GM18519 (cell line): ENCODE measurements at regions not wholly inside any gene's neighbourhood (a gene's known extent, or its start where the extent isn't known, plus 50 kb on each side); places are given as distances from the start of the nearest gene placed in this dataset.
"Not testable (repeated sequence)": the region's sequence is repeated elsewhere in the genome, so short reads cannot be mapped to it uniquely, and the experiment has no call there.

Source experiments
- ATAC-seq: cut with Tn5 transposase; IDR thresholded peaks from one replicate; pipeline ENCODE4 v1.9.1; 2021; ENCODE audit warnings: mild to moderate bottlenecking, moderate library complexity; ENCODE audit not compliant: unreplicated experiment, low FRiP score

GRCh38 chr5:54885636-54886035, 99.8 kb downstream of the ESM1 start:
- ATAC-seq = no peak

GRCh38 chr5:54884195-54884536, 101.2 kb downstream of the ESM1 start:
- no peak for ATAC-seq

- ATAC-seq = no peak
These were observed 101.8 kb downstream of the ESM1 start for GRCh38 chr5:54883374-54884194.

GRCh38 chr5:54882841-54883240, 102.6 kb downstream of the ESM1 start:
- no peak for ATAC-seq

GRCh38 chr5:54882101-54882500, 103.3 kb downstream of the ESM1 start:
- ATAC-seq = no peak

GRCh38 chr5:54881286-54882005, 103.9 kb downstream of the ESM1 start:
- no peak for ATAC-seq

GRCh38 chr5:54876976-54877375, 108.4 kb downstream of the ESM1 start:
- no peak for ATAC-seq

GRCh38 chr5:54876556-54876955, 108.8 kb downstream of the ESM1 start:
- ATAC-seq = no peak

- ATAC-seq = no peak
These were observed 110.9 kb downstream of the ESM1 start for GRCh38 chr5:54874337-54875021.

GRCh38 chr5:54873691-54874090, 111.7 kb downstream of the ESM1 start:
- no peak for ATAC-seq

GRCh38 chr5:54872810-54873209, 112.6 kb downstream of the ESM1 start:
- no peak for ATAC-seq

GRCh38 chr5:54870271-54870670, 115.1 kb downstream of the ESM1 start:
- ATAC-seq = no peak

- ATAC-seq = no peak
These were observed 115.7 kb downstream of the ESM1 start for GRCh38 chr5:54869691-54870090.

- ATAC-seq = no peak
These were observed 116.6 kb downstream of the ESM1 start for GRCh38 chr5:54868511-54869483.

- ATAC-seq = no peak
These were observed 118.0 kb downstream of the ESM1 start for GRCh38 chr5:54867310-54867944.

GRCh38 chr5:54864911-54865515, 120.4 kb downstream of the ESM1 start:
- not testable (repeated sequence) for ATAC-seq

GRCh38 chr5:54862036-54862435, 123.4 kb downstream of the ESM1 start:
- ATAC-seq = no peak

GRCh38 chr5:54861212-54861894, 124.0 kb downstream of the ESM1 start:
- no peak for ATAC-seq

- ATAC-seq = no peak
These were observed 125.1 kb downstream of the ESM1 start for GRCh38 chr5:54860321-54860720.
